ENCODE measurements at regions not wholly inside any gene's neighbourhood (a gene's known extent, or its start where the extent isn't known, plus 50 kb on each side); places are given as distances from the start of the nearest gene placed in this dataset.
A peak's percentile ranks its signal among the peaks of the same experiment; 100 is the strongest.

DNA sequence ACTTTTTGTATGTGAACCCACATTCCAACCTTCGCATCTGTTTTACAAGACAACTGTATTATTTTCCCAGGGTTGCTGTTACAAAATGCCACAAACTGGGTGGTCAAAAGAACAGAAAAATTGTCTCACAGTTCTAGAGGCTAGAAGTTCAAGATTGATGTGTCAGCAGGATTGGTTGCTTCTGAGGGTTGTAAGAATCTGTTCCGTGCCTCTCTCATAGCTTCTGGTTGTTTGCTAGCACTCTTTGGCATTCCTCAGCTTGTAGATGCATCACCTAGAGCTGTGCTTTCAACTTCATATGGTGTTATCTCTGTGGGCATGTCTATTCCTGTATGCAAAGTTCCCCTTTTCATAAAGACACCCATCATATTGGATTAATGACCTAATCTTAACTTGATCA is 1067.2 kb downstream of the EPHA7 start:
- TF ChIP-seq MAFK (IDR thresholded peaks at IDR 0.05; ENCODE audit: low read depth, low read length) = no peak
- TF ChIP-seq PHF8 (conservative IDR thresholded peaks at IDR 0.05; ENCODE audit: low read depth, low read length) = no peak
- no peak for TF ChIP-seq CBX5 (IDR thresholded peaks at IDR 0.05; ENCODE audit: low read depth, low read length)
- TF ChIP-seq NANOG (IDR thresholded peaks at IDR 0.05; ENCODE audit: insufficient read depth, low read depth, low read length, poor library complexity, severe bottlenecking) = no peak
- no peak for TF ChIP-seq KDM1A (IDR thresholded peaks at IDR 0.05; ENCODE audit: borderline replicate concordance, low read length)
- Histone ChIP-seq H4K91ac (replicated peaks; ENCODE audit: insufficient read length, low read length) (no peak overlapping the region), H2BK20ac (ENCODE audit: low read length) (no peak overlapping the region), H2AFZ (ENCODE audit: low read length) (peak overlapping the region; percentile 33; the same call in 1 of the 2 replicates), H4K8ac (ENCODE audit: extremely low read depth, insufficient read depth, low read length) (no peak overlapping the region), H3K56ac (replicated peaks; ENCODE audit: insufficient read length, low read depth, low read length) (no peak overlapping the region), H2BK120ac (replicated peaks; ENCODE audit: low read depth, low read length) (no peak overlapping the region), H3K79me2 (ENCODE audit: control insufficient read depth in 1 of 2, insufficient read depth in 2 of 2, low read length in 2 of 2) (no peaks in the 10 kb centered on the region), H3K9ac (replicated peaks in 1 of 4; ENCODE audit: extremely low read depth in 1 of 4, low read depth in 3 of 4, low read length in 3 of 4) (no peak overlapping the region), H3K4me2 (ENCODE audit: insufficient read depth in 1 of 2, low read depth in 2 of 2, low read length in 2 of 2) (no peak overlapping the region), H3K4me1 (replicated peaks in 1 of 4; ENCODE audit: control insufficient read depth in 3 of 4, insufficient read depth in 4 of 4, low read length in 3 of 4) (no peaks in the 10 kb centered on the region), H3K4me3 (ENCODE audit: extremely low read depth in 1 of 4, insufficient read depth in 2 of 4, low read depth in 3 of 4, low read length in 4 of 4) (no peak overlapping the region), H4K5ac (ENCODE audit: insufficient read length, low read depth, low read length) (no peak overlapping the region), H3K79me1 (ENCODE audit: low read depth, low read length) (no peaks in the 10 kb centered on the region), H3K14ac (ENCODE audit: insufficient read length) (no peak overlapping the region), H3K23ac (ENCODE audit: insufficient read length) (no peak overlapping the region), H3K4ac (replicated peaks; ENCODE audit: insufficient read length, low read depth, low read length) (no peak overlapping the region), H4K20me1 (replicated peaks in 1 of 2; ENCODE audit: control insufficient read depth in 1 of 2, insufficient read depth in 2 of 2, low read length in 2 of 2) (no peaks in the 10 kb centered on the region), H3K36me3 (ENCODE audit: control insufficient read depth in 2 of 4, insufficient read depth in 4 of 4, low read length in 3 of 4) (no peaks in the 10 kb centered on the region), H3K18ac (ENCODE audit: extremely low read depth, low read length) (no peak overlapping the region), H2BK15ac (ENCODE audit: low read length) (no peak overlapping the region), H3K9me3 (ENCODE audit: insufficient read depth in 2 of 2, low read depth in 1 of 2, low read length in 1 of 2) (no peaks in the 10 kb centered on the region), H2BK5ac (ENCODE audit: low read depth, low read length) (no peak overlapping the region), H2AK5ac (ENCODE audit: low read depth, low read length) (no peak overlapping the region), H3K27ac (ENCODE audit: low read depth, low read length) (no peak overlapping the region), H3K23me2 (ENCODE audit: low read depth, low read length) (no peaks in the 10 kb centered on the region), H3K27me3 (replicated peaks in 1 of 4; ENCODE audit: control insufficient read depth in 3 of 4, extremely low read depth in 1 of 4, insufficient read depth in 3 of 4, low read length in 3 of 4) (no peaks in the 10 kb centered on the region), H2BK12ac (ENCODE audit: low read depth, low read length) (no peak overlapping the region)
- 91% methylated on average over 2 of the region's 2 CpGs; no CpG with 5 or more reads in 1 of the 2 experiments for WGBS, 2 experiments (ENCODE audit: extremely low coverage in 1 of 2, insufficient coverage in 1 of 2, insufficient read length in 1 of 2, insufficient replicate concordance in 2 of 2, low coverage in 1 of 2, low lambda C conversion rate in 2 of 2, missing lambda C conversion rate in 1 of 2)
- POLR2A ChIA-PET (ENCODE audit: partially characterized antibody) = no interaction called here
- no peak for FAIRE-seq
- CTCF ChIA-PET (ENCODE audit: partially characterized antibody) = no interaction called here
- DNase-seq (ENCODE audit: low read depth in 1 of 2, low spot score in 2 of 2) = no peak

Measured in H1 (cell line).